ENCODE measurements at regions not wholly inside any gene's neighbourhood (a gene's known extent, or its start where the extent isn't known, plus 50 kb on each side); places are given as distances from the start of the nearest gene placed in this dataset.

DNA sequence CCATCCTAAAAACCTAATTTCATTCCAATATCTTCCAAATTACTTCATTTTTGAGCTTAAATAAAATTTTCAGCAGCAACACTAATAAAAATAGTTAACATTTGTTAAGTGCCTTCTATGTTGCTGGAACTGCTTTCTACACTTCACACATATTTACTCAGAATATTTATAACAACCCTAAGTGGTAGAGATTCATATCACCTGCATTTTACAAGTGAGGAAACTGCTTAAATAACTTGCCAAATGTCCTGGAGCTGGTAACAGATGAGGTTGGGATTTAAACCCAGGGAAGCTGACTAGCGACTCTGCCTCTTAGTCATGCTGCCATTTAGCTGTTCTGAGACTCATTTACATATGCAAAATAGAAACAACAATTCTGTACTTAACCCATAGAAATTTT lies 86.1 kb upstream of the PBX1 start:
- Histone ChIP-seq H3K27ac (ENCODE audit: low read depth, low read length, poor library complexity, severe bottlenecking) (no peak overlapping the region), H3K79me2 (ENCODE audit: insufficient read depth, low read depth, low read length) (no peaks in the 10 kb centered on the region), H3K4me3 (ENCODE audit: low read depth, low read length, poor library complexity, severe bottlenecking) (no peak overlapping the region), H4K20me1 (ENCODE audit: insufficient read depth, low read length) (no peaks in the 10 kb centered on the region), H3K9me2 (ENCODE audit: insufficient read depth, low read length) (no peaks in the 10 kb centered on the region), H3K9me3 (ENCODE audit: low read length) (no peaks in the 10 kb centered on the region), H2AFZ (ENCODE audit: low read length) (no peak overlapping the region), H3K36me3 (ENCODE audit: insufficient read depth, low read length) (no peaks in the 10 kb centered on the region), H3K4me2 (ENCODE audit: low read length) (no peak overlapping the region), H3K4me1 (ENCODE audit: insufficient read depth, low read length, poor library complexity, severe bottlenecking) (no peaks in the 10 kb centered on the region)
- DNase-seq (ENCODE audit: low spot score), result no peak
- no TSS peak for BruUV-seq (replicated peaks)
- POLR2A ChIA-PET, result no interaction called here
- CTCF ChIA-PET (ENCODE audit: unreplicated experiment), result no interaction called here
- TF ChIP-seq, protein P1, sequence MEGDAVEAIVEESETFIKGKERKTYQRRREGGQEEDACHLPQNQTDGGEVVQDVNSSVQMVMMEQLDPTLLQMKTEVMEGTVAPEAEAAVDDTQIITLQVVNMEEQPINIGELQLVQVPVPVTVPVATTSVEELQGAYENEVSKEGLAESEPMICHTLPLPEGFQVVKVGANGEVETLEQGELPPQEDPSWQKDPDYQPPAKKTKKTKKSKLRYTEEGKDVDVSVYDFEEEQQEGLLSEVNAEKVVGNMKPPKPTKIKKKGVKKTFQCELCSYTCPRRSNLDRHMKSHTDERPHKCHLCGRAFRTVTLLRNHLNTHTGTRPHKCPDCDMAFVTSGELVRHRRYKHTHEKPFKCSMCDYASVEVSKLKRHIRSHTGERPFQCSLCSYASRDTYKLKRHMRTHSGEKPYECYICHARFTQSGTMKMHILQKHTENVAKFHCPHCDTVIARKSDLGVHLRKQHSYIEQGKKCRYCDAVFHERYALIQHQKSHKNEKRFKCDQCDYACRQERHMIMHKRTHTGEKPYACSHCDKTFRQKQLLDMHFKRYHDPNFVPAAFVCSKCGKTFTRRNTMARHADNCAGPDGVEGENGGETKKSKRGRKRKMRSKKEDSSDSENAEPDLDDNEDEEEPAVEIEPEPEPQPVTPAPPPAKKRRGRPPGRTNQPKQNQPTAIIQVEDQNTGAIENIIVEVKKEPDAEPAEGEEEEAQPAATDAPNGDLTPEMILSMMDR (conservative IDR thresholded peaks at IDR 0.05; ENCODE audit: low read length), result no peak
- no peak for TF ChIP-seq EZH2phosphoT487 (IDR thresholded peaks at IDR 0.05; ENCODE audit: borderline replicate concordance, low read depth, low read length)
- intact Hi-C loops (cut with micrococcal nuclease; ENCODE audit: unreplicated experiment), result no loop called here

DNA sequence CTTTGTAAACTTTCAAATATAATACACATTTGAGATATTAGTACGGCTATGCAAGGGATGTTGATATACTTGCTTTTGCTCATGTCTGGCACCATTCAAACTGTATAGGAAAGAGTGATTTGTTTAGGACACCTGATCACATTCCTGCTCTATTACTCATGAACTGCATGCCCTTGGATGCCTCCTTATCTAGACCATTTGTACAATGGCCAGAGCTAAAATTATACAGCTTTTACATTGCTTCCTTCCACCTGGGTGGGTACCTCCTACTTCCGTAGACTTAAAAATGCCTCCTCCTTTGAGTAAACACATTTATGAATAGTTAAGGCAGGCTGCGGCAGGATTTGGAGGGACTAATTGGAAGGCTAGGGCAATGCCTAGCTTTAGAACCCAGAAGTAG lies 85.4 kb upstream of the PBX1 start:
- intact Hi-C loops (cut with micrococcal nuclease; ENCODE audit: unreplicated experiment), result no loop called here
- Histone ChIP-seq H3K27ac (ENCODE audit: low read depth, low read length, poor library complexity, severe bottlenecking) (no peak overlapping the region), H3K4me2 (ENCODE audit: low read length) (no peak overlapping the region), H3K4me1 (ENCODE audit: insufficient read depth, low read length, poor library complexity, severe bottlenecking) (no peaks in the 10 kb centered on the region), H3K4me3 (ENCODE audit: low read depth, low read length, poor library complexity, severe bottlenecking) (no peak overlapping the region), H3K36me3 (ENCODE audit: insufficient read depth, low read length) (no peaks in the 10 kb centered on the region), H3K9me2 (ENCODE audit: insufficient read depth, low read length) (no peaks in the 10 kb centered on the region), H4K20me1 (ENCODE audit: insufficient read depth, low read length) (no peaks in the 10 kb centered on the region), H2AFZ (ENCODE audit: low read length) (no peak overlapping the region), H3K9me3 (ENCODE audit: low read length) (no peaks in the 10 kb centered on the region), H3K79me2 (ENCODE audit: insufficient read depth, low read depth, low read length) (no peaks in the 10 kb centered on the region)
- no peak for TF ChIP-seq EZH2phosphoT487 (IDR thresholded peaks at IDR 0.05; ENCODE audit: borderline replicate concordance, low read depth, low read length)
- TF ChIP-seq, protein P1 (conservative IDR thresholded peaks at IDR 0.05; ENCODE audit: low read length), result no peak
- ChIA-PET CTCF (ENCODE audit: unreplicated experiment) (no interaction called here), POLR2A (no interaction called here)
- DNase-seq (ENCODE audit: low spot score), result no peak
- BruUV-seq (replicated peaks), result no TSS peak

DNA sequence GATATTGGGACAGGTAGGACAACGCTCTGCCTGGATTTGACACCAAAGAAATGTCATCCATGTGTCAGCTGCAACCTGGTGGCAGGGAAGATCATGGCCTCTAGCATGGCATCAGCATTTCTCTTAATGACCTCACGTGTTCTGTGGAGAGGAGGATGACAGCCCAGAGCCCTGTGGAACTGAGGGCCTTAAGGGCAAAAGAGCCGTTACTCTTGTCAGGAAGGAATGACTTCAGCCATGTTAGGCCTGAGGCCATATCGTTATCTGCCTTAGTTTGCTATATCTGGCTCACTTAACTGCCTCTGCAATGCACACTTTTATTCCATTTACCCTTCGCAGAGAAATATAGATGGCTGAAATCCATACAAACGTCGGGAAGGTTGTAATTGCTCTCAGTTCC lies 83.2 kb upstream of the PBX1 start:
- Histone ChIP-seq H3K27ac (ENCODE audit: low read depth, low read length, poor library complexity, severe bottlenecking) (no peak overlapping the region), H3K4me2 (ENCODE audit: low read length) (no peak overlapping the region), H4K20me1 (ENCODE audit: insufficient read depth, low read length) (no peaks in the 10 kb centered on the region), H3K4me3 (ENCODE audit: low read depth, low read length, poor library complexity, severe bottlenecking) (no peak overlapping the region), H3K9me3 (ENCODE audit: low read length) (no peaks in the 10 kb centered on the region), H3K4me1 (ENCODE audit: insufficient read depth, low read length, poor library complexity, severe bottlenecking) (no peaks in the 10 kb centered on the region), H3K79me2 (ENCODE audit: insufficient read depth, low read depth, low read length) (no peaks in the 10 kb centered on the region), H3K36me3 (ENCODE audit: insufficient read depth, low read length) (no peaks in the 10 kb centered on the region), H3K9me2 (ENCODE audit: insufficient read depth, low read length) (no peaks in the 10 kb centered on the region), H2AFZ (ENCODE audit: low read length) (no peak overlapping the region)
- DNase-seq (ENCODE audit: low spot score), result no peak
- CTCF ChIA-PET (ENCODE audit: unreplicated experiment), result no interaction called here
- no peak for TF ChIP-seq EZH2phosphoT487 (IDR thresholded peaks at IDR 0.05; ENCODE audit: borderline replicate concordance, low read depth, low read length)
- TF ChIP-seq, protein P1 (conservative IDR thresholded peaks at IDR 0.05; ENCODE audit: low read length), result no peak
- intact Hi-C loops (cut with micrococcal nuclease; ENCODE audit: unreplicated experiment), result no loop called here
- BruUV-seq (replicated peaks), result no TSS peak
- POLR2A ChIA-PET, result no interaction called here
